ENCODE measurements at regions not wholly inside any gene's neighbourhood (a gene's known extent, or its start where the extent isn't known, plus 50 kb on each side); places are given as distances from the start of the nearest gene placed in this dataset.

DNA sequence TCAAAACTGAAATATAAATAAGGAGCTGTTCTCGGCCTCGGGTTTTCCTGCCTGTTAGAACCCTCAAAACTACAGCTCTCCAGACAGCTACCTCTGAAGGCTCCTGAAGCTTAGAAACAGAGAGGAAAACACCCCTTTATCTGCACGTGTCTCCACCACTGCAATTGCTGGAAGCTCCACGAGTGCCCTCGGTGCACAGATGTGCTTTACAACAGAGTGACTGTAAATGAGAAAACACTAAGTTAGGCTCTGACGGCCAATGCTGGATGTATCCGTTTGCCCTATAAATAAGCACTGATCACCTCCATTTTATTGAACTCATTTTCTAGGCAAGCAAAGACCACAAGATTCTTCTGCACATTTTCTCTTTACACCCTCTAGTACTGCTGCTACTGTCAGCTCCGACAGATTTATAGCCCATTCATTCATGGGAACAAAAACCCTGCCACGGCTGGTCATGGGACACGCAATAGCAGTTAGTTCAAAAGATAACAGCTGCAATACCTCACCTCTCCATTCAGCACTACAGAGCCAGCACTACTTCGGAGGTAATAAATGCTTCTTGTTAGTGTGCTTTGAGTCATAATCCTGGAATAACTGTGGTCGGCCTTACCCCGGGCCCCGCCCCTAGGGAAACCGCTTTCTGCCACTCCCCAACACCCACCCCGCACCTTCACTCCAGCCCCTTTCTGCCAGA lies 241.1 kb upstream of the ZNF507 start:
- DNase-seq (ENCODE audit: low read depth), result no peak

DNA sequence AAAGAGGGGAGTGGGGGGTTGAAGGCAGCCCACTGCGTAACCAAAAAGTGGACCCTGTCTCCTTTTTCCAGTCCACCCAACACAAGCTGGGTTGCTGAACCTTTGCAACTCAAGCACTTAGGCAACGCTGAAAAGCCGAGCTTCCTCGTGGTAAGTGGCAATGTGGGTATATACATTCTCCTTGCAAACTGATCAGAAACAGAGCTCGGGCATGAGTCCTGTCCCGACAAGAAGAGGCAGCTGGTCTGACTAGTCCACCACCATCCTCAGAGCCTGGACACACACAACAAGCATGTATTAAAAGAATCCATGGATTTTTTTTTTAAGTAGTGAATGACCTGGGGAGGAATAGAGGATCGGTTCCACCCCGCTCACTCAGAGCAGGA lies 240.6 kb upstream of the ZNF507 start:
- no peak for DNase-seq (ENCODE audit: low read depth)

DNA sequence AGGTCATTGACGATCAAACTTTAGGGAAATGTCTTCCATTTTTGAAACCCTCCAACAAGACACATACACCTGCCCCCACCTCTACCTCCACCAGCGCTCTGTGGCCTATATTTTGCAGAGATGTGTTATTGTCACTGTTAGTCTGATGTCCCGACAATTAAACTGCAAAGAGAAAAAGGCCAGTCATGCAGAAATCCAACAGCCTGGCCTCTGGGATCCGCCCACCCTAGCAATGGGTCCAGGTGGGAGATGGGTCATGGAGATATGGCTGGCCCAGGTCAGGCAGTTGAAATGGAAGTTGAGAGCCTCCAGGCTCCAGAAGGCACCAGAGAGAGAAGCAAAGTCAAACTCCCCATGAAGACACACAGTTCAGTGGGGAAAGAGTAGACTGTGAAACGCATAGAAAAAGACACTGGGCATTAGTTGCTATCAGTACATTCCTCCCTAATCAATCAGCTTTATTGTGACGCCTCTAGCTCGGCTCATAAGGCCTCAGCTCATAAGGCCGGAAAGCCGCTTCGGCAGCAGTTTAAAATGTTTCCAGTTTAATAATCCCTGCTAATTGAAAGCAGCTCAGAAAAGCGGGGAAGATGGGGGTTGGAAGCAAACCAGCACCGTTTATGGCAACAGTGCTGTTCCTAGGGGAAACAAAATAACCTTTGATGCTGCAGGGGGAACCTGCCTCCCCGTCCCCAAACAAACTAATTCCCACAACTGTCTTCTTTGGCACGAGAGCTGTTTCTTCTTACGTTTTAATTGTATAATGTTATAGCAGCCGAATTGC lies 239.7 kb upstream of the ZNF507 start:
- DNase-seq (ENCODE audit: low read depth), result no peak

DNA sequence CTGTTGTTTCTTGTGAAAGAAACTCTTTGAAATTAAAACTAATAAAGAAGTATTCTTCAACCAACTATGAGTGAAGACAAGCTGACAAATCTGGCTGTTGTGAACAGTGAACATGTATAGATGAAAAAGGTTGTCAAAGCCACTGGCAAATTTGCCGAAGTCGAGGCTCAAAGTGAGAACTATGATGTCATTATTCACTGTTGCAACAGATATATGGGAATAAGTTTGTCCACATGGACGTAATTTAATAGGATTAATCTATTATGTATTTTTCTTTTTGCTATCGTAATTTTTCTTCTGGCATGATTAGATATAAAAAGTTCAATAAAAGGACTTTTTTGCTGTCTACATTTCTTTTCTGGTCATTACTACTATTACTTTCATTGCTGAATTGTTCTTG lies 223.2 kb upstream of the ZNF507 start:
- DNase-seq (ENCODE audit: low read depth), result no peak

DNA sequence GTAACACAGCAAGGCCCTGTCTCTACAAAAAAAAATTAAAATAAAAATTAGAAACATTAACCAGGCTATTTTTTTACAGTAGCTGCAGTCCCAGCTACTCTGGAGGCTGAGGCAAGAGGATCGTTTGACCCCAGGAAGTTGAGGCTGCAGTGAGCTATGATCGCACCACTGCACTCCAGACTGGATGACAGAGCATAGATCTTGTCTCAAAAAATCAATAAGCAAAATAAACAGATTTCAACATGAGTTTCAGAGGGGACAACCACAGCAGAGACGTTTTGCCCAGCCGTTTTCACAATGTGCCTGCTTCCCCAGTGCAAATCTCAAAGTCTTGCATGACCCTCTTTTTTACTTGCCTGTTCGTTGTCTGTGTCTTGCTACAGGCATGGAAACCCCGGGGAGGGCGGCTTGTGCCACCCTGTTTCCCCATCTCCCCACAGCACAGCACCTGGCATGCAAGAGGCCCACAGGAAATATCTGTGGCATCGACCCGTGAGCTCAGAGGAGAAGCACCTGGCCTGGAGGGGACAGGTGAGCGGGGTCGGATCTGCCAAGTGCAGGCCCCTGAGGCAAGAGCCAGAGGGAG lies 222.0 kb upstream of the ZNF507 start:
- no peak for DNase-seq (ENCODE audit: low read depth)

DNA sequence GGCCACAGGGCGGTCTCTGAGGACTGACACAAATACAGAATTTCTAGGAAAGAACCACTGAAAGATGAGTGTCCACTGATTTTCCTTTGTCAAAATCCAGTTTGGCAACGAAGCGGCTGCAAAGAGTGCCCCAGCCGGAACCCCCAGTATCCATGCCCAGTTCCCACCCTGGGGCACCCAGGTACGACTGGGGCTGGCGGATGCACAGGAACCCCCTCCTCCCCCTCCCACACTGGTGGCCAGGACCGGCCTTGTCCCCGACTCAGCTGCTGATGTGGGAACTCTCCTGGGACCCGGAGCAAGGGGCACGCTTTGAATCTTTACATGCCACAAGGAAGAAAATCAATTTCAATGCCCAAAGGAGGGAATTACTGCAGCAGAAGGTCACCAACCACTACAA lies 220.8 kb upstream of the ZNF507 start:
- no peak for DNase-seq (ENCODE audit: low read depth)

DNA sequence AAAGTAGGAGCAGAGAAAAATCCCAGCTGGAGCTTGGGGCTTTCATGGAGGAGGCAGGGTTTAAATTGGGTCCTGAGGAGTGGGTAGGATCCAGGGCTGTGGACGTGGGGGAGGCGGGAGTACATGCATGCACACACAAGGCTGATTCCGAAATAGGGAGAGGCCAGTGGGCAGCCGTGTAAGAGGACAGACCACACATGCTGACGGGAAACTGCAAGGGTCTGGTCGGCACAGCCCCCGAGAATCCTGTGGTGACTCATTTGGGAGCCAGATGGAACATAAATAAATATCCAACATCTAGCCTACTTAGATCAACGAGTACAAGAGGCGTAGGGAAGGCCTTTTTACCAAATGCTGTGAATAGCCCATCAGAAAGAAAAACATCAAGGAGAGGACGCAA lies 216.3 kb upstream of the ZNF507 start:
- DNase-seq (ENCODE audit: low read depth), result no peak

DNA sequence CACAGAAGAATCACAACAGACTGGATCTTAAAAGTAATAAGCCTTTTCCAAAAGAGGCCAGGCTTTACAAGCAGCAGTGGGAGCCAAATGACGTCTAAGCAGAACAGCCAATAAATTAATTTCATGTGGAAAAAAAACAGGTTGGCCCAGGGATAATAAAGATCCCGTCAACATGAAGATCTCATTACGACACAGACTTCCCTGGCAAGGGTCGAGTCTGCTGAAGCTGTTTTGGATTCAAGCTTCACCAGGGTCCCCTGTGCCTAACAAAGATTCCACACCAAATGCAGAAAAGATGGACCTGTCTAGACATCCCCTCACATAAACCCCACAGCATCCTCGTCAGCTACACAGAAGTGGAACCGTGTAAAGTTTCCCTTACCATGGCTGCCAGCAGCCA lies 215.1 kb upstream of the ZNF507 start:
- DNase-seq (ENCODE audit: low read depth), result no peak

DNA sequence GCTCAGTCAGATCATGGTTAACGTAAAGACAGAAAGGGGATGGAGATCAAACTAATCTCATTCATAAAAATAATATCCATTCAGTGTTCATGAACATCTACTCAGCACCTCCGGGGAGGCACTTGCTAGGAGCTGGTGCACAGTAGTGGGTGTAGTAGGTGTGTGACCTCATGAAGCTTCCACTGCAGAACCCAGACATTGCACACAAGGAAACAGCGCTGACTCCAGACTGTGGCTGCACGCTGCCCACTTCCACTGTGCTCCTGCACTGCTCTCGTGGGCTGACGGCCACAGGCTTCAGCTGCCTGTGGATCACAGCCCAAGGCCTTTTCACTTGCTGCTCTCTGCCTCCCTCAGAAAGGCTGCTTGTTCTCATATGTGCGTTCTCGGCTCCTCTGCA lies 214.4 kb upstream of the ZNF507 start:
- no peak for DNase-seq (ENCODE audit: low read depth)

DNA sequence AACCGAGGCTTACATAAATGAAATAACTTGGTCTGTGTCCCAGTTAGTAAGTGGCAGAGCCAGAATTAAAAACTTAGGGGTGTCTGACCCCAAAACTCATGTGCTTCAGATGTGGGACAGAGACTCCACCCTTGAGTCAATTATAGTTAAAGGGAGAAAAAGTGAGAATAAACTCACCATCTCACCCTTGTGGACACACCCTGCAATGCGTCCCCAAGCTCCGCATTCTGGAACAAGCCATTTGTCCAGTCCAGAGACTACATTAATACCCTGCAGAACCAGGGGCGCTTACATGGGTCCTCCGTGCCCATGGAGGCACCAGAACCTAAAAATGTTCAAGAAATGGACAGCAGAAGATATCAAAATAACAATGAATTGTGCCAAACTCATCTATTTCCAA lies 207.0 kb upstream of the ZNF507 start:
- no peak for DNase-seq (ENCODE audit: low read depth)

DNA sequence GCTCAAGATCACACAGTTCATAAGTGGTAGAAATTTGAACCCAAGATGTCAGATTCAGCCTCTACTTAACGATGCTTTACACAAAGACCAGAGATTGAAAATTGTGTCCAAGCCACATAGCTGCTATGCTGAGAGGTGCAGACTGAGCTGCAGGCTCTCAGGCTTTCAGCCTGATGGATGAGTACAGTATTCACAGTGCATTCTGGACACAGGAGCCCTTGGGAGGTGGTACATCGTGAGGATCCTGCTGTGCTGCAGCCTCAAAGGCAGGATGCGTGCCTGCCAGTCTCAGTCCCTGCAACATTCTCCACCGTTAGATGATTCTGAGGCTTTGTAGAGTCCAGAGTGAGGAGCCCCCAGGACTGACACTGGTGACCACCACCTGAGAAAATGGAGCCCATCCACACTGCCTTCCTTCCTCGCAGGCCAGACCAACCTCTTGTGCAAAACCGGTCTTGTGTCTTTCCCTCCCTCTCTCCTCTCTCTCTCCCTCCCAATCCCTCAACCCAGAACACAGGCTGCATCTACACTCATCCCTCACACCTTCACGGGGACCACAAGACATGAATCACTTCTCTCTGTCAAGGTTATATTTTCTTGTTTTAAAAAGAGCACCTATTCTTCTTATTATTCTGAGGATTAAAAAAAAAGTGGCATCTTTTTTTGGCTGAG lies 203.4 kb upstream of the ZNF507 start:
- DNase-seq (ENCODE audit: low read depth), result no peak

DNA sequence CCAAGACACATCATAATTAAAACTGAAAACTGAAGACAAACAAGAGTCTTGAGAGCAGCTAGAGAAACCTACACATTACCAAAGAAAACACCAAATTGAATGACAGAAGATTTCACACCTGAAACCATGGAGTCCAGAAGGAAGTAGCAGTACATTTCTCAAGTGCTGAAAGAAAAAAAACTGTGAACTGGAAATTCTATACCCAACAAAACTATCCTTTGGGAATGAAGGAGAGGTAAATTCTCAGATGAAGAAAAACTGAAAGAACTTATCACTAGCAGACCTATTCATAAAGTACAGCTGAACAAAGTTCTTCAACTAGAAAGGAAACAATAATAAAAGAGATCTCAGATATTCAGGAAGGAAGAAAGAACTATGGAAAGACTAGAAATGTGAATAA lies 198.7 kb upstream of the ZNF507 start:
- DNase-seq (ENCODE audit: low read depth), result no peak

DNA sequence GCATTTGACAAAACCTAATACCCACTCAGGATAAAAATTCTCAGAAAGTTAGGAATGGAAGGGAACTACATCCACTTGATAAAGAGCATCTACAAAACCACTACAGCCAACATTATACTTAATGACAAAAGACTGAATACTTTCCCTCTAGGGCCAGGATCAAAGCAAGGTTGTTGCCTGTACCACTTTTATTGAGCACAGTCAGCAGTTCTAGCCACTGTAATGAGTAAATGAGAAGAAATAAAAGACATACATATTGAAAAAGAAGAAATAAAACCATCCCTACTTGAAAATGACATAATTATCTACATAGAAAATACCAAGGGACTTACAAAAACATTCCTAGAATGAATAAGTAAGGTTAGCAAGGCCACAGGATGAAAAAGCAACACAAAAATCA lies 194.8 kb upstream of the ZNF507 start:
- DNase-seq (ENCODE audit: low read depth), result no peak

DNA sequence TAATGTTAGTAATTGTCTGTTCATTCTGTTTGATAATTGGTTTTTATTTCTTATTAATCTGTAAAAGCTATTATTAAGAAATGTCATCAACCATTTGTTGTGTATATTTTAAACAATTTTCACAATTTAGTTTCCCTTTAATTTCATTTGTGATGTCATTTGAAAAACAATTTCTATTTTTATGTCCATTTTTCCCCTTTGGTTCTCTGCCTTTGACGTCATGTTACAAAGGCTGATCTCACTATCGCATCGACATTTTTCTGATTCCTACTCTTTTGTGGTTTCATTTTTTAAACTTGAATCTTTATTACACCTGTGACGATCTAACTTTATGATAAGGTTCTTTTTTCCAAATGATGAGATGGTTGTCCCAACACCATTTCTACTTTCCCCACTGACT lies 191.0 kb upstream of the ZNF507 start:
- no peak for DNase-seq (ENCODE audit: low read depth)

DNA sequence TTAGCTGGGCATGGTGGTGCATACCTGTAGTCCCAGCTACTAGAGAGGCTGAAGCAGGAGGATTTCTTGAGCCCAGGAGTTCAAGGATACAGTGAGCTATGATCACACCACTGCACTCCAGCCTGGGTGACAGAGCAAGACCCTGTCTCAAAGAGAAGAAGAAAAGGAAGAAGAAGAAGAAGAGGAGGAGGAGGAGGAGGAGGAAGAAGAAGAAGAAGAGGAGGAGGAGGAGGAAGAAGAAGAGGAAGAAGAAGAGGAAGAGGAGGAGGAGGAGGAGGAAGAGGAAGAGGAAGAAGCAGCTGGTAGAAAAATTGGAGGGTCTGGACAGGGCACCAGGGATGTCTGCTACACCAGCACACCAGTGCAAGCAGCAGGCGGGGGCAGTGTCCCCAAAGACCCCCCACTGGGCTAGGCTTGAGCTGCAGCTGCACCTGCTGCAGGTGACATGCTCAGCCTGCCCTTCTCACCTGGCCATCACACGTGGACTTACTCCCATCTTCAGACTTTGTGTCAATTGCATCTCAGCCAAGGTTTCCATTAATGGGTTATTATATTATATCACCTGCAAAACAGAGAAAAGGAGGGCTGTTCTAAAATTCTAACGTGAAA lies 180.9 kb upstream of the ZNF507 start:
- no peak for DNase-seq (ENCODE audit: low read depth)

DNA sequence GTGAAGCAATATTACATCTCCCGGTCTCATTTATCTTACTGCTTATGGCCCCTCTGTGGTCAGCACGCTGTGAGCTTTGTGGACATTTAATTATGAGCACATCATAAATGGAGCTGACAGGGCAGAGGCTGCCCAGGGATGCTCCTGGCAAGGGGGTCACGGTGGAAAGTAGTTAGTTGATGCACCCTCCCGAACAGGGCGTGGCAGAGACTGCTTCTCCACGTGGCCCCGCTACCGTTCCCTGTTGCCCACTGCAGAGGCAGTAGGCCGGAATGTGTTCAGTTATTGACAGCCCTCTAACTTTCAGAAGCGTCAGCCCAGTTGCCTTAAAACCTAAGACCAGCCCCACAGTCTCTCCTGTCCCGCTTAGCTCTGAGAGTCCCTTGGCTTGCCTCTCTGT lies 180.3 kb upstream of the ZNF507 start:
- DNase-seq (ENCODE audit: low read depth), result no peak

DNA sequence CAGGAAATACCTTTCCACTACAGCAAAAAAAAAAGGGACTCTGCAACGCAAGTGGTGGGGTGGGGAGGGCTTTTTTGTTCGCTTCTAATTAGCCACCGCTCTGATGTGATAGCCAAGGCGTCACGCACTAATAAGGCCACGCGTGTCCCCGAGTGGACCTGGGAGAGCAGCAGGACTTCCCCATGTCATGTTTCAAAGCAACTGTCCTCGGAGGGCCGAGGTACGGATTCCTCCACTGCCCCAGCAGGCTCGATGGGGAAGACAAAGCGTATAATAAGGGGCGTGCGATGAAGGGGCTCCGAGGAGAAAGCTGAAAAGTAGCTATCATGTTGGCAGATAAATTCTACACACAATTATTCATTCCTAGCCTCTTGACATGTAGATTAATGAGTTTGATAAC lies 179.7 kb upstream of the ZNF507 start:
- no peak for DNase-seq (ENCODE audit: low read depth)

DNA sequence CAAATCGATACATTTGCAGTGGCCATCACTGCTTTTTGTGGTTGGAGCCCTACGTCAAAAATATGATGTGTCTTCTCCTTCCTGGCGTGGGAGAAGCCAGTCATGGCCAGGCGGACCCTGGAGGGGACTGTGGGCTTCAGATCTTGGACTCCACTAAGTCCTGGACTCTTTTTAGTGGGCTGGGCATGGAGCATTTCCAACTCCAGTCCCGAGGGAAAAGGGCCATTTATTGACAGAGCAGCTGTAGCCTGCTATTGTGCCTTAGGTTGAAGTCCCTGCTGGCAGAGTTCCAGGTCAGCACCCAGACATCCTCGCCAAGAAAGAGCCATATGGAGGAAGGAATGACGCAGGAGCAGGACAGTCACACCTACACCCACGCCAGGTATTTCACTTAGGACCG lies 179.2 kb upstream of the ZNF507 start:
- DNase-seq (ENCODE audit: low read depth), result no peak

DNA sequence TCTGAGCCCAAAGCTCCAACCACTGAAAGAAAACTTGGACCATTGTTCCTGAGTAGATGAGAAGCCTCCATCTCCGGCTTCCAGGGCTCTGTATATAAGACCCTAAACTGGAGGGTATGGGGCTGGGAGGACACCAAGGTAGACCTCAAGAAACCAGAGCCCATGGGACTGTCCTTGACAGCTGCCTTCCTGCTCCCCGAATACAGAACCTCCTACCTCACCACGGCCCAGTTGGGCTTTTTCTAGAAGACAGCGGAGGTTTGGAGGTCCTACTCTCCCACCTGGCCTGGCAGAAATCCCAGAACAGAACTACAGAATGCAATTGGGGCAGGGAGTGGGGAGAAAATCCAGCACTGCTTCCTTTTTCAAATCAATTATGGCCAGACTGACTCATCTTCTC lies 177.3 kb upstream of the ZNF507 start:
- DNase-seq (ENCODE audit: low read depth), result no peak

DNA sequence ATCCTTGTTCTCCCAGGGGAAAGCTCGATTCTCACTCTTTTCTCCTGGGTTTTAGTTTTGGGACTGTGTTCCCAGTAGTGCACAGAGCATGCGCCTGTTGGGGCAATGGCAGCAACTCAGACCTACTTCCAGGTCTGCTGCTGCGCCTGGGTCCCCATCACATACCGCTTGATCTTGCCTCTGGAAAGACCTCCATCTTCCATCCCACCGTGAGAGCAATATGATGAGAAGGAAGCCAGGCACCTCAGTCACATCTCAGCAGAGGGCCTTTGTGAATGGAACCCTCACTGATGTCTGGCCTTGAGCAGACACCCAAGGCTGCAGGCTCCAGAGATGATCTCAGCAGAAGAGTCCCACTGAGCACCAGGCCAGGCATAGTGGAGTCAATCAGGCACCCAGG lies 176.8 kb upstream of the ZNF507 start:
- DNase-seq (ENCODE audit: low read depth), result no peak

DNA sequence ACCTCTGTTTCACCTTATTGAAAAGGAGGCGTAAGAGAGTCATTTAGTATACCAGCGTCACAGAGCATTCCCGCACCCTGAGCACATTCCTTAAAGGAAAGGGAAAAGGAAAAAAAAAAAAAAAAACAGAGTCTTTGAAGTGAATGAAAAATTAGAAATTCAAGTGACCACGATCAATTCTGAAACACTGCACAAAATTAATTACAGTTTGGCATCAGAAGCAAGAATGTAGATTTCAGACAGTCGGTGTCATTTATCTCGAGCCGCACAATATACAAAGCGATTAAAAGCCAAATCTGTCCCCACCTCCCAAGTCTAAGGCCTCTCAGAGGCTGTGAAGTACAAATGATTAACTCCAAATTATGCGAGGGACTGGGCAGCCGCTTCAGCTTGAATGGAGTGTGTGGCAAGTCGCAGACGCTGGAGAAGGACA lies 173.7 kb upstream of the ZNF507 start:
- no peak for DNase-seq (ENCODE audit: low read depth)

DNA sequence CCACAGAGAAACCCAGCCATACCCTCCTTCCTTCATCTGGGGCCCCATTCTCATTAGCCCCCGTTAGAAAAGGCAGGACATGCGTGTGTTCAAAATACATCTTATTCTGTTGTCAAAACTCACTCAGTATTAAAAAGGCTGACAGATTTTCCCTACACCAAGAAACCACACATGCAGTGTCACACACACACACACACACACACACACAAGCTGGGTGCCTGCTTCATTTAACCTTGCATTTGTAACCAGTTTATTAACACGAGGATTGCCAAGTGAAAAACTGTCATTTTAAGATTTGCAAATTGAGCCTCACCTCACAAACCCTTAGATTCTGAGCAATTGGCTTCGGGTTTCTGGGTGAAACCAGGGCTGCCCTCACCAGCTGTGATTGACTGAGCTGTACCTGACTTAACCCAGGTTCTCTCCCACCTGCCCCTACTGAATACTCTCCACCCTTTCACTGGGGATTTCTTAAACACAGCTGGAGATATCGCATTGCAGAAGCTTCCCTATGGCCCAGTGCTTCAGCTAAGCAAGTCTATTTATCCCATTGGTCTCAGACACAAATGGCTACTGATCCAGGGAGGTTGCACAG lies 172.7 kb upstream of the ZNF507 start:
- no peak for DNase-seq (ENCODE audit: low read depth)
